ENCODE measurements at regions not wholly inside any gene's neighbourhood (a gene's known extent, or its start where the extent isn't known, plus 50 kb on each side); places are given as distances from the start of the nearest gene placed in this dataset.

DNA sequence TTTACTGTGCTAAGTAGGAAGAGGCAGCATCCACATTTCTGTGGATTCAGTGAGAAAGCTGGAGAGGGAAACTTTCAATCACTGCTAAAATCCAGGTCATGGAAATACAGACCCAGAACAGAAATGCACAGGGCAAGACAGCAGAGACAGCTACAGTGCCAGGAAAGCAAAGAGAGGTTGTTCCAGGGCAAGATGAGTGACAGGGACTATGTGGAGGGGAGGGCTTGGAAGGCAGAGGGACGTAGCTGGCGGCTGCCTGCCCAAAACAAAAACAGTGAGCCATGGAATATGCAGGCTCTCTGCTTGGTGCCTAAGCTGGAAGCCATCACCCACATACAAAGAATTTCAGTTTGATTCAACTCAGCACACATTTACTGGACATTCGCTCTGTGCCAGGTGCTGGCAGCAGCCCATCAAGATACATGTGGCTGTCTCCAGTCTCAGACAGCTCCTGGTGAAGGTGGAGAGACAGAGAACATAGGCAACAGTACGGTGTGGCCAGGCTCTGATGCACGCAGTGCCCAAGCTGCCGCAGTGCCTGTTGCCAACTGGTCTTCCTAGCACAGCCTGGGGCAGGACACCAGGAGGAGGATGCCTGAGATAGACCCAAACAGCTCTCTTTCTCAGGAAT, 88.7 kb downstream of the AIPL1 start:
- dilution Hi-C loops (cut with HindIII; ENCODE audit: low sequenced_read_pairs, unreplicated experiment), result no loop called here
- Histone ChIP-seq H3K9me1 (ENCODE audit: insufficient read depth, low read length) (no peaks in the 10 kb centered on the region), H2BK20ac (ENCODE audit: low read depth, low read length) (no peak overlapping the region), H2AK5ac (ENCODE audit: low read depth, low read length) (no peak overlapping the region), H2BK120ac (ENCODE audit: low read depth, low read length) (no peak overlapping the region), H3K56ac (ENCODE audit: extremely low read depth, insufficient read depth, low read length) (no peak overlapping the region), H3K9ac (ENCODE audit: low read depth, low read length) (no peak overlapping the region), H3K27ac (ENCODE audit: insufficient read depth, low read length) (no peak overlapping the region), H3K4ac (ENCODE audit: low read depth, low read length) (no peak overlapping the region), H4K8ac (ENCODE audit: low read depth in 2 of 2, low read length in 2 of 2) (no peak overlapping the region), H3K4me1 (ENCODE audit: control insufficient read depth, insufficient read depth, low read length) (no peaks in the 10 kb centered on the region), H3K79me1 (ENCODE audit: low read depth in 1 of 2, low read length in 2 of 2) (no peaks in the 10 kb centered on the region), H3K18ac (ENCODE audit: low read depth, low read length) (no peak overlapping the region), H2BK5ac (ENCODE audit: low read depth, low read length, poor library complexity, severe bottlenecking) (no peak overlapping the region), H3K4me3 (ENCODE audit: insufficient read depth, low read depth, low read length) (no peak overlapping the region), H3K14ac (replicated peaks; ENCODE audit: low read depth, low read length) (no peak overlapping the region), H2AFZ (replicated peaks; ENCODE audit: low read length, poor library complexity) (no peak overlapping the region), H4K5ac (ENCODE audit: low read depth, low read length) (no peak overlapping the region), H3K9me3 (ENCODE audit: control insufficient read depth, insufficient read depth, low read length) (0 out of 2 replicates have a peak, but pooled peaks cover 5% of the 10 kb centered on the region), H4K91ac (ENCODE audit: insufficient read depth, low read depth, low read length) (no peak overlapping the region), H4K20me1 (ENCODE audit: insufficient read depth, low read length) (no peaks in the 10 kb centered on the region), H3K23ac (ENCODE audit: low read depth, low read length) (no peak overlapping the region), H2AK9ac (replicated peaks; ENCODE audit: low read depth, low read length, poor library complexity) (no peak overlapping the region), H3K36me3 (ENCODE audit: control insufficient read depth, insufficient read depth, low read length) (no peaks in the 10 kb centered on the region), H3K4me2 (ENCODE audit: low read depth, low read length) (no peak overlapping the region), H2BK15ac (ENCODE audit: low read depth, low read length) (no peak overlapping the region), H3K27me3 (ENCODE audit: control insufficient read depth, insufficient read depth, low read length) (no peaks in the 10 kb centered on the region)
- no TSS peak for BruUV-seq (replicated peaks)
- in situ Hi-C loops (cut with MboI; ENCODE audit: low sequenced_read_pairs), result no loop called here
- intact Hi-C loops (cut with micrococcal nuclease), result no loop called here
- no peak for DNase-seq
- WGBS, 2 experiments (ENCODE audit: extremely low coverage in 2 of 2, insufficient read length in 1 of 2), result no CpG with 5 or more reads among the region's 6 CpGs
- ChIA-PET POLR2A (ENCODE audit: unreplicated experiment) (no interaction called here), CTCF (no interaction called here)
- no peak for ATAC-seq (ENCODE audit: low read depth)
- no peak for TF ChIP-seq RCOR1 (IDR thresholded peaks at IDR 0.05; ENCODE audit: insufficient replicate concordance, low read length)

Data from IMR-90 (cell line).